ENCODE measurements at regions not wholly inside any gene's neighbourhood (a gene's known extent, or its start where the extent isn't known, plus 50 kb on each side); places are given as distances from the start of the nearest gene placed in this dataset.

DNA sequence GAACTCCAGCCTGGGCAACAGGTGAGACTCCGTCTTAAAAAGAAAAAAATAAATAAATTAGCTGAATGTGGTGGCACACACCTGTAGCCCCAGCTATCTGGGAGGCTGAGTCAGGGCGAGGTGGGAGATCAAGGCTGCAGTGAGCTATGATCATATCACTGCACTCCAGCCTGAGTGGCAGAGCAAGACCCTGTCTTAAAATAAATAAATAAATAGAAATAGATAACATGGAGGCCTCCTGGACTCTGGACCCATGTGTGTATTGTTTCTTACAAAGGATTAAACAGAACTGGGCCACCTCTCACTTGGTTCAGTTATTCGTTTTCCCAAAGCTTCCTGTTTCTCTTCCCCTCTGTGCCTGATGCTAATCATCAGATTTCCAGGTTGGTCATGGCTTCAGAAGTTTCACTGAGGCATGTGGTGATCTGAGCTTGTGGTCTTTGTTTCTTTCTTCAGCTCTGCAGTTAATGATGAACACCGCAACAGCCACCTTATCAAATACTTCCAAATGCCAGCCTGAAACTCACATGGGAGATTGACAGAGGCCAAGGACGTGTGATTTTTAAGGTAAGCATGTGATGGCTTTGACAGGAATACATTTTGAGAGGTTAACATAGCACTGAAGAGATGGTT lies 83.3 kb upstream of the MAP4K4 start:
- TF ChIP-seq CTCF (IDR thresholded peaks at IDR 0.05) = no peak
- no peak for TF ChIP-seq POLR2A (IDR thresholded peaks at IDR 0.05)
